Progenitor cell of endocrine pancreas (in vitro differentiated cells): ENCODE measurements at regions not wholly inside any gene's neighbourhood (a gene's known extent, or its start where the extent isn't known, plus 50 kb on each side); places are given as distances from the start of the nearest gene placed in this dataset.

ENCODE experiments used
- DNase-seq: peaks from one replicate; pipeline ENCODE4 v3.0.0; 2021; ENCODE audit warnings: low spot score; ENCODE audit not compliant: unreplicated experiment
- H3K27ac Mint-ChIP-seq: 2 replicates; pipeline ENCODE4 v1.8.0; 2021; ENCODE audit warnings: mild to moderate bottlenecking, moderate library complexity, mixed read lengths
- H3K27me3 Mint-ChIP-seq: 2 replicates; pipeline ENCODE4 v1.8.0; 2021; ENCODE audit warnings: mixed read lengths
- H3K36me3 Mint-ChIP-seq: 2 replicates; pipeline ENCODE4 v1.8.0; 2022; ENCODE audit warnings: mixed read lengths; ENCODE audit not compliant: insufficient read depth
- H3K4me1 Mint-ChIP-seq: 2 replicates; pipeline ENCODE4 v1.8.0; 2021; ENCODE audit warnings: low read depth, mixed read lengths
- H3K4me3 Mint-ChIP-seq: 2 replicates; pipeline ENCODE4 v1.8.0; 2021; ENCODE audit warnings: low read depth, mild to moderate bottlenecking, moderate library complexity, mixed read lengths
- H3K9me3 Mint-ChIP-seq: 2 replicates; pipeline ENCODE4 v1.8.0; 2021; ENCODE audit warnings: low read depth, mixed read lengths
- TF ChIP-seq, protein P1 (sequence below): fragments of 200-600 bp; sonication (generic); IDR thresholded peaks from one replicate; pipeline ENCODE4 v1.5.0; 2021; ENCODE audit warnings: antibody characterized with exemption, mild to moderate bottlenecking; ENCODE audit not compliant: unreplicated experiment

DNA sequence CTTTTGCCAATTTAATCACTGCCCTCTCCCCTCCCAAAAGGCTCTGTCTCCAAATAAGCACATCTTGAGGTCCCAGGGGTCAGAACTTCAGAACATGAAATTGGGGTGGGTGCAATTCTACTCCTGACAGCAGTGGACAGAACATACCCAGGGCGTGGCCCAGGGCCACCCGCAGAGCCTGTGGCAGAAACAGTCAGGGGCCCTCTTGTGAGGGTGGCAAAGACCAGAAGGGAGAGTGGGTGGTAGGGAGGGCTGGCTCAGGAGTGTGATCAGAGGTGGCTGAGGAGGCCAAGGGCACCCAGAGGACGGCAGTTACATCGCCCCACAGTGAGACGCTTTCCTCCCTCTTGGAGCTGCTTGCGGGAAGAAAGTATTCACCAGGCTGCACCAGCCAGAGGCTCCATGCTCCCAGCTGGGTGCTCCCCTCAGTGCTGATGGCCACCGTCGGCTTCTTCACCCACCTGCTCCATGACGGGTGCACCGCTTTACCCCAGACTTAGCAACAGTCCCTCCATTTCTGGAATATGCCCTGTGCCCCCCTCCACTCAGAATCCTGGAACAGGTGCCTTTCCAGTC lies 1388.0 kb downstream of the BRD1 start:
- H3K4me3 Mint-ChIP-seq: no peak overlapping the region
- TF ChIP-seq, protein P1, sequence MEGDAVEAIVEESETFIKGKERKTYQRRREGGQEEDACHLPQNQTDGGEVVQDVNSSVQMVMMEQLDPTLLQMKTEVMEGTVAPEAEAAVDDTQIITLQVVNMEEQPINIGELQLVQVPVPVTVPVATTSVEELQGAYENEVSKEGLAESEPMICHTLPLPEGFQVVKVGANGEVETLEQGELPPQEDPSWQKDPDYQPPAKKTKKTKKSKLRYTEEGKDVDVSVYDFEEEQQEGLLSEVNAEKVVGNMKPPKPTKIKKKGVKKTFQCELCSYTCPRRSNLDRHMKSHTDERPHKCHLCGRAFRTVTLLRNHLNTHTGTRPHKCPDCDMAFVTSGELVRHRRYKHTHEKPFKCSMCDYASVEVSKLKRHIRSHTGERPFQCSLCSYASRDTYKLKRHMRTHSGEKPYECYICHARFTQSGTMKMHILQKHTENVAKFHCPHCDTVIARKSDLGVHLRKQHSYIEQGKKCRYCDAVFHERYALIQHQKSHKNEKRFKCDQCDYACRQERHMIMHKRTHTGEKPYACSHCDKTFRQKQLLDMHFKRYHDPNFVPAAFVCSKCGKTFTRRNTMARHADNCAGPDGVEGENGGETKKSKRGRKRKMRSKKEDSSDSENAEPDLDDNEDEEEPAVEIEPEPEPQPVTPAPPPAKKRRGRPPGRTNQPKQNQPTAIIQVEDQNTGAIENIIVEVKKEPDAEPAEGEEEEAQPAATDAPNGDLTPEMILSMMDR: no peak
- DNase-seq: no peak
- no peaks in the 10 kb centered on the region for H3K36me3 Mint-ChIP-seq
- H3K27me3 Mint-ChIP-seq: peaks cover 79% of the 10 kb centered on the region
- H3K9me3 Mint-ChIP-seq: no peaks in the 10 kb centered on the region
- no peaks in the 10 kb centered on the region for H3K4me1 Mint-ChIP-seq
- H3K27ac Mint-ChIP-seq: no peak overlapping the region

DNA sequence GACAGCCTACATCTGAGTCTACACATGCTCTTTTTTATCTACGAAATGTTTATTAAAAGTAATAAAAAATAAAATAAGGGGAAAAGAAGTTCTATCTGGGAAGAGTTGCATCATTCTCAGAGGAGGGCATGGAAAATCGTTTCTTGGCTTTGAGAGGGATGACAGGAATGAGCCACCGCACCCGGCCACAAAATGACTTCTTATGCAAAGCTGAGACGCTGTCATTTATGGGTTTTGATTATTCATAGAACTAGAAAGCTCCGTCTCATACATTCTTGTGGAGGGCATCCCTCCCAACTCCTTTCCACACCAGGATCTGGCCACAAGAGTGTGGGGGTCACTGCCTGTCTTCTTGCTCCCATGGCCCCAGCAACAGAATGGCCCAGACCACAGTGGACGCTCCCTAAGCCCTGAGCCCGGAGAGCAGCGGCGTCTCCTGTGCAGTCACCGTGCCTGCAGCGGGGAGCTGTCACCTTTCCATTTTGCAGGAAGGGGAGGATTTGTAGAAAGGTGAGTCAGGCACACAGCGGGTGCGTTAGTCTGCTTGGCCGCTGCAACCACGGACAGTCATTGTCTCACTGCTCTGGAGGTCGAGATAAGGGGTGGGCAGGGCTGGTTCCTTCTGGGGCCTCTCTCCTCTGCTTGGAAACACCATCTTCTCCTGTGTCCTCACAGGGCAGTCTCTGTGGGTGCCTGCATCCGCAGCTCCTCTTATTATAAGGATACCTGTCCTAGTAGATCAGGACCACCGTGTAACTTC lies 1388.7 kb downstream of the BRD1 start:
- peaks cover 77% of the 10 kb centered on the region for H3K27me3 Mint-ChIP-seq
- no peak for DNase-seq
- H3K4me1 Mint-ChIP-seq: no peaks in the 10 kb centered on the region
- no peak overlapping the region for H3K27ac Mint-ChIP-seq
- TF ChIP-seq, protein P1: no peak
- no peak overlapping the region for H3K4me3 Mint-ChIP-seq
- no peaks in the 10 kb centered on the region for H3K9me3 Mint-ChIP-seq
- H3K36me3 Mint-ChIP-seq: no peaks in the 10 kb centered on the region

DNA sequence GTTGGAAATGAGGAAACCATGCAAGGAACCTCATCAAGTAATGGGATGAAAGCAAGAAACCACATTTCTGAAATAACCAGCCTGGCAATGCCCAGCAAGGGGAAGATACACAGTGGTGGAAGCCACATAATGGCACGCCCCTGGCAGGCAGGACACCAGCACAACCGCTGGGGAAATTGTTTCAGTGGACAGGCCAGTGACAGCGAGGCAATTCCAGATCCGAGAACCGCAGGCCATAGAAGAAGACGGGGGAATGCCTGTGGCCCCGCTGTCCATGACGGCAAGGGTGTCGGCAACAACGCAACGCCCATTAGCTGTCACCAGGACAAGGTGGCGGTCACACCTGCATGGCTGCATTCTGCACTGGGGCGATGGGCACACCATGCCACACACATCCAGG lies 1389.6 kb downstream of the BRD1 start:
- no peaks in the 10 kb centered on the region for H3K4me1 Mint-ChIP-seq
- DNase-seq: no peak
- H3K36me3 Mint-ChIP-seq: no peaks in the 10 kb centered on the region
- TF ChIP-seq, protein P1: no peak
- H3K4me3 Mint-ChIP-seq: no peak overlapping the region
- H3K9me3 Mint-ChIP-seq: no peaks in the 10 kb centered on the region
- H3K27me3 Mint-ChIP-seq: peaks cover 80% of the 10 kb centered on the region
- no peak overlapping the region for H3K27ac Mint-ChIP-seq

DNA sequence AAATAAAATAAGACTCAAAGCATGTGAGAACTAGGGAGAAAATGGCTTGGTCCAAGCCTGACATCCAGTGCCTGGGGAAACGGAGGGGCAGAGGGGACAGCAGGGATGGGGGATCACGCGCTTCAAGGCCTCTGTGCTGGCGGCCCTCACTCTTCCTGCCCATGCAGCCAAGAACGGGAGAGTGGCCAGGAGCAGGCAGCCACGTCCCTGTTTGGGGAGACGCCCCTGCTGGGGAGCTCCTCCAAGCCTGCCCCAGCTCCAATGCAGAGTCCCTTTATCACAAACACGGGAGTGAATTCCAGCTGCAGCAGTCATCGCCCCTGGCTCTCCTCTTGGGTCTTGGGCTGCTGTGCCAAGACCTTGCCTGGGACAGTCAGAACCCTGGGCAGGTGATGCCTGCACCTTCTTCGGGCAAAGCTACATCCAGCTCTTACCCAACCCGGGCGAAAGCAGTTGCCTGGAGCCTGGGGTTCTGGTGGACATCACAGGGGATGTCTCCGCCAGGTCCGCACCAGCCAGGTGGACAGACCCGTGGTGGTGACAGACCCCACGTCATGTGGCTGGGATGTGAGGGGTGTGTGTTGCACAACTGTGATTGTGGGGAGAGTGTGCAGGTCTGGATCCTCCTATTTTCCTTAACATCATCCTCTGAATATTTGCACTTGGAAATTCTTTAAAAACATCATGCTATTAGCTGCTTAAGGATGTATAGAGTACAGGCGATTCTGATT lies 1391.3 kb downstream of the BRD1 start:
- TF ChIP-seq, protein P1: no peak
- no peak for DNase-seq
- Mint-ChIP-seq H3K27me3 (peaks cover 83% of the 10 kb centered on the region), H3K36me3 (no peaks in the 10 kb centered on the region), H3K9me3 (no peaks in the 10 kb centered on the region), H3K4me1 (no peaks in the 10 kb centered on the region), H3K27ac (no peak overlapping the region), H3K4me3 (no peak overlapping the region)

DNA sequence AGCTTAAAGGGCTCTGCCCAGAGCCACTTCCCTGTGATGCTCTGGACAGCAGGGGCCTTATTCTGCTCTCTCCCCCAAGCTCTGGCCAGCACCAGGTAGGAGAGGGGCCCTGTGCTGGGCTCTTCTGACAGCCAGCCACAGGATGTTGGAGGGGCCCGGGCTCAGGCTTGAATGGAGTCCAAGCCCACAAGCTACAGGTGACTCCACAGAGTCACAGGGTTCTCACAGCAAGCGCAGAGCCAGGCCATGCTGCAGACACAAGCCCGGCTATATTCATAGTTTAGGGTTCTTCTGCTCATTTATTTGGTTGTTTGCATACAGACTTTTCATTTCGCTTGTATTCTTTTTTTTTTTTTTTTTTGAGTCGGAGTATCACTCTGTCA lies 1392.8 kb downstream of the BRD1 start:
- peaks cover 83% of the 10 kb centered on the region for H3K27me3 Mint-ChIP-seq
- H3K9me3 Mint-ChIP-seq: no peaks in the 10 kb centered on the region
- TF ChIP-seq, protein P1: no peak
- DNase-seq: no peak
- H3K36me3 Mint-ChIP-seq: no peaks in the 10 kb centered on the region
- H3K4me3 Mint-ChIP-seq: no peak overlapping the region
- no peak overlapping the region for H3K27ac Mint-ChIP-seq
- no peaks in the 10 kb centered on the region for H3K4me1 Mint-ChIP-seq
